GM18517 (cell line): ENCODE measurements at regions not wholly inside any gene's neighbourhood (a gene's known extent, or its start where the extent isn't known, plus 50 kb on each side); places are given as distances from the start of the nearest gene placed in this dataset.
"Not testable (repeated sequence)": the region's sequence is repeated elsewhere in the genome, so short reads cannot be mapped to it uniquely, and the experiment has no call there.

Source experiments
- ATAC-seq: cut with Tn5 transposase; IDR thresholded peaks from one replicate; pipeline ENCODE4 v1.9.1; 2021; ENCODE audit warnings: mild to moderate bottlenecking, moderate library complexity; ENCODE audit not compliant: unreplicated experiment

- ATAC-seq = not testable (repeated sequence)
Observed at GRCh38 chr9:97105220-97105619, 66.3 kb upstream of the CTSV start.

- not testable (repeated sequence) for ATAC-seq
Observed at GRCh38 chr9:97103613-97104383, 64.9 kb upstream of the CTSV start.

GRCh38 chr9:97099540-97099939, 60.6 kb upstream of the CTSV start:
- ATAC-seq = not testable (repeated sequence)

- ATAC-seq = no peak
Observed at GRCh38 chr9:97096793-97097192, 57.9 kb upstream of the CTSV start.

GRCh38 chr9:97089361-97089760, 50.4 kb upstream of the CTSV start:
- not testable (repeated sequence) for ATAC-seq
